GM19463 (cell line): ENCODE measurements at regions not wholly inside any gene's neighbourhood (a gene's known extent, or its start where the extent isn't known, plus 50 kb on each side); places are given as distances from the start of the nearest gene placed in this dataset.
"Not testable (repeated sequence)": the region's sequence is repeated elsewhere in the genome, so short reads cannot be mapped to it uniquely, and the experiment has no call there.

Experiments used
- ATAC-seq: cut with Tn5 transposase; IDR thresholded peaks from one replicate; pipeline ENCODE4 v1.9.1; 2021; ENCODE audit warnings: mild to moderate bottlenecking, moderate library complexity; ENCODE audit not compliant: unreplicated experiment

- no peak for ATAC-seq
Measured at GRCh38 chr5:37971483-37972024, 131.7 kb upstream of the GDNF start.

GRCh38 chr5:37966871-37967270 lies 127.0 kb upstream of the GDNF start:
- ATAC-seq: no peak

GRCh38 chr5:37966291-37966690 lies 126.5 kb upstream of the GDNF start:
- ATAC-seq: no peak

- no peak for ATAC-seq
Measured at GRCh38 chr5:37962389-37962788, 122.5 kb upstream of the GDNF start.

GRCh38 chr5:37957218-37957617 lies 117.4 kb upstream of the GDNF start:
- ATAC-seq: no peak

GRCh38 chr5:37955748-37956147 lies 115.9 kb upstream of the GDNF start:
- ATAC-seq: no peak

- no peak for ATAC-seq
Measured at GRCh38 chr5:37954561-37954960, 114.7 kb upstream of the GDNF start.

- no peak for ATAC-seq
Measured at GRCh38 chr5:37951946-37952721, 112.3 kb upstream of the GDNF start.

GRCh38 chr5:37950436-37950835 lies 110.6 kb upstream of the GDNF start:
- no peak for ATAC-seq

GRCh38 chr5:37945446-37945845 lies 105.6 kb upstream of the GDNF start:
- ATAC-seq: no peak

GRCh38 chr5:37943136-37943535 lies 103.3 kb upstream of the GDNF start:
- not testable (repeated sequence) for ATAC-seq

GRCh38 chr5:37940931-37941623 lies 101.2 kb upstream of the GDNF start:
- ATAC-seq: no peak

- ATAC-seq: no peak
Measured at GRCh38 chr5:37938861-37939260, 99.0 kb upstream of the GDNF start.

GRCh38 chr5:37938076-37938852 lies 98.4 kb upstream of the GDNF start:
- ATAC-seq: no peak

- no peak for ATAC-seq
Measured at GRCh38 chr5:37936091-37936490, 96.2 kb upstream of the GDNF start.

GRCh38 chr5:37933576-37933975 lies 93.7 kb upstream of the GDNF start:
- no peak for ATAC-seq

GRCh38 chr5:37932450-37932849 lies 92.6 kb upstream of the GDNF start:
- no peak for ATAC-seq

- no peak for ATAC-seq
Measured at GRCh38 chr5:37931541-37931940, 91.7 kb upstream of the GDNF start.

- no peak for ATAC-seq
Measured at GRCh38 chr5:37930350-37930749, 90.5 kb upstream of the GDNF start.

GRCh38 chr5:37929791-37930190 lies 90.0 kb upstream of the GDNF start:
- no peak for ATAC-seq

GRCh38 chr5:37927753-37928152 lies 87.9 kb upstream of the GDNF start:
- ATAC-seq: not testable (repeated sequence)
